RWPE1 (cell line): ENCODE measurements at regions not wholly inside any gene's neighbourhood (a gene's known extent, or its start where the extent isn't known, plus 50 kb on each side); places are given as distances from the start of the nearest gene placed in this dataset.
"Not testable (repeated sequence)": the region's sequence is repeated elsewhere in the genome, so short reads cannot be mapped to it uniquely, and the experiment has no call there.

Experiments used
- CTCF ChIA-PET: fragments of 350-600 bp; sonication (Branson Sonifier 250); formaldehyde crosslinking; extraction: SDS; loops from one replicate; lab custom pipeline; 2021; lab: Yijun Ruan, JAX
- POLR2A ChIA-PET: fragments of 400-600 bp; formaldehyde crosslinking; extraction: SDS; loops from one replicate; lab custom pipeline; 2020; ENCODE audit warnings: antibody characterized with exemption; ENCODE audit not compliant: low non-redundant PET; lab: Yijun Ruan, JAX
- DNase-seq: peaks from one replicate; pipeline ENCODE4 v3.0.0; 2012; ENCODE audit warnings: low spot score
- H3K27ac ChIP-seq: fragments of 450-650 bp; 2 replicates; pipeline ENCODE4 v1.5.1; 2017
- CTCF ChIP-seq: fragments of 450-650 bp; conservative IDR thresholded peaks from 2 replicates; pipeline ENCODE4 v1.5.1; 2017; ENCODE audit warnings: low read depth, mild to moderate bottlenecking

- no peak for DNase-seq
- CTCF ChIA-PET, result no interaction called here
- no peak for TF ChIP-seq CTCF
- no peak overlapping the region for H3K27ac ChIP-seq
- POLR2A ChIA-PET, result no interaction called here
Observed at GRCh38 chrX:125152011-125152410, 167.7 kb upstream of the TEX13C start.

- no peak for DNase-seq
- H3K27ac ChIP-seq, result no peak overlapping the region
- TF ChIP-seq CTCF, result no peak
- CTCF ChIA-PET, result no interaction called here
- POLR2A ChIA-PET, result no interaction called here
Observed at GRCh38 chrX:125153621-125154020, 166.1 kb upstream of the TEX13C start.

- H3K27ac ChIP-seq, DNase-seq, POLR2A ChIA-PET: not testable (repeated sequence)
- CTCF ChIA-PET, result interaction anchor here (0.6 kb wide), 1 partner anchor 81 kb away, joined by 4 read pairs; no protein-coding TSS in a partner anchor
Observed at GRCh38 chrX:125154288-125155257, 165.1 kb upstream of the TEX13C start.

GRCh38 chrX:125155296-125156033 lies 164.2 kb upstream of the TEX13C start:
- POLR2A ChIA-PET, DNase-seq, CTCF ChIA-PET, H3K27ac ChIP-seq: not testable (repeated sequence)

GRCh38 chrX:125170459-125170858 lies 149.2 kb upstream of the TEX13C start:
- H3K27ac ChIP-seq, result no peak overlapping the region
- DNase-seq, result no peak
- POLR2A ChIA-PET, result no interaction called here
- TF ChIP-seq CTCF, result no peak
- CTCF ChIA-PET, result no interaction called here

GRCh38 chrX:125172531-125172930 lies 147.1 kb upstream of the TEX13C start:
- CTCF ChIA-PET, result interaction anchor here (0.6 kb wide), 1 partner anchor 67 kb away, joined by 4 read pairs; no protein-coding TSS in a partner anchor
- no peak for TF ChIP-seq CTCF
- no peak overlapping the region for H3K27ac ChIP-seq
- no peak for DNase-seq
- POLR2A ChIA-PET, result no interaction called here

GRCh38 chrX:125175991-125176584 lies 143.6 kb upstream of the TEX13C start:
- TF ChIP-seq CTCF, result no peak
- H3K27ac ChIP-seq, result no peak overlapping the region
- no peak for DNase-seq
- ChIA-PET POLR2A (no interaction called here), CTCF (no interaction called here)
